ENCODE measurements at regions not wholly inside any gene's neighbourhood (a gene's known extent, or its start where the extent isn't known, plus 50 kb on each side); places are given as distances from the start of the nearest gene placed in this dataset.

GRCh38 chr10:125502276-125502675 lies 180.7 kb downstream of the TEX36 start:
- TF ChIP-seq FOXM1 (IDR thresholded peaks at IDR 0.05; ENCODE audit: low read depth) (no peak), RFX5 (IDR thresholded peaks at IDR 0.05; ENCODE audit: low read length) (no peak), CTCF (IDR thresholded peaks at IDR 0.05) (no peak), RAD21 (IDR thresholded peaks at IDR 0.05; ENCODE audit: low read length) (no peak), EP300 (IDR thresholded peaks at IDR 0.05; ENCODE audit: borderline replicate concordance in 1 of 2, low read depth in 1 of 2, low read length in 1 of 2) (no peak), TCF12 (IDR thresholded peaks at IDR 0.05) (no peak), RCOR1 (IDR thresholded peaks at IDR 0.05; ENCODE audit: low read length) (no peak), NRF1 (IDR thresholded peaks at IDR 0.05; ENCODE audit: low read depth, low read length) (no peak), EZH2phosphoT487 (IDR thresholded peaks at IDR 0.05; ENCODE audit: borderline replicate concordance, low read depth) (no peak)

Measured in SK-N-SH (cell line).